ENCODE measurements at regions not wholly inside any gene's neighbourhood (a gene's known extent, or its start where the extent isn't known, plus 50 kb on each side); places are given as distances from the start of the nearest gene placed in this dataset.

GRCh38 chr18:77910347-77910746, 660.7 kb downstream of the GALR1 start:
- TF ChIP-seq CTCF (IDR thresholded peaks at IDR 0.05), result no peak
- TF ChIP-seq POLR2A (IDR thresholded peaks at IDR 0.05), result no peak
- TF ChIP-seq POLR2AphosphoS5 (IDR thresholded peaks at IDR 0.05), result no peak

Data from sigmoid colon (tissue), 4 donors.